Chondrocyte (in vitro differentiated cells): ENCODE measurements at regions not wholly inside any gene's neighbourhood (a gene's known extent, or its start where the extent isn't known, plus 50 kb on each side); places are given as distances from the start of the nearest gene placed in this dataset.

ENCODE experiments used
- DNase-seq: peaks from one replicate; pipeline ENCODE4 v3.0.0; 2021; ENCODE audit warnings: mixed read lengths, low spot score
- H3K27ac Mint-ChIP-seq: one replicate; pipeline ENCODE4 v1.8.0; 2021; ENCODE audit warnings: mild to moderate bottlenecking, moderate library complexity, mixed read lengths; ENCODE audit not compliant: unreplicated experiment
- H3K27me3 Mint-ChIP-seq: 2 replicates; pipeline ENCODE4 v1.8.0; 2021; ENCODE audit warnings: low read depth, mixed read lengths
- H3K36me3 Mint-ChIP-seq: 2 replicates; pipeline ENCODE4 v1.8.0; 2021; ENCODE audit warnings: low read depth, mixed read lengths
- H3K4me1 Mint-ChIP-seq: 2 replicates; pipeline ENCODE4 v1.8.0; 2021; ENCODE audit warnings: low read depth, mild to moderate bottlenecking, mixed read lengths
- H3K4me3 Mint-ChIP-seq: one replicate; pipeline ENCODE4 v1.8.0; 2021; ENCODE audit warnings: mild to moderate bottlenecking, moderate library complexity, mixed read lengths; ENCODE audit not compliant: unreplicated experiment
- H3K9me3 Mint-ChIP-seq: 2 replicates; pipeline ENCODE4 v1.8.0; 2021; ENCODE audit warnings: low read depth, mixed read lengths
- CTCF ChIP-seq: fragments of 200-600 bp; sonication (generic); IDR thresholded peaks from 2 replicates; pipeline ENCODE4 v1.5.0; 2021; ENCODE audit warnings: antibody characterized with exemption, mild to moderate bottlenecking, moderate library complexity

DNA sequence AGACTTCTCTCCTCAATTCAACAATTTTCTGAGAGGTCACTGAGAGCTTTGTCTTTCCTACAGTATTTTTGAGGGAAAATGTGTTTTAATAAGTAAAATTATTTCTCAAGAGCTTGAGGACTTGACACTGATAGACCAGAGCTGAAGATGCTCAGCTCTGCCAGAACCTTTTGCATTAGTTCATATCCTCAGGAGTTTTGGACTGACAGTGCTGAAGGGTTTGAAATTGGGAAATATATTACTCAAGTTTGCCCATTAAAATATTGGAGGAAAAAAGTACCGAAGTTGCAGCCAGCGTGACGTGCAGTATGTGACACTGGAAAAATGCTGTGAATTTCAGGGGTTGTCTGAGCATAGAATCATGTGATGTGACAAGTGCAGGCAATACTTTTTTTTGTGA, 346.6 kb upstream of the DPYD start:
- Mint-ChIP-seq H3K4me3 (no peak overlapping the region), H3K27ac (no peak overlapping the region), H3K36me3 (no peaks in the 10 kb centered on the region), H3K4me1 (peaks cover 19% of the 10 kb centered on the region), H3K9me3 (peaks cover 9% of the 10 kb centered on the region), H3K27me3 (no peaks in the 10 kb centered on the region)
- DNase-seq, result no peak
- TF ChIP-seq CTCF, result no peak

DNA sequence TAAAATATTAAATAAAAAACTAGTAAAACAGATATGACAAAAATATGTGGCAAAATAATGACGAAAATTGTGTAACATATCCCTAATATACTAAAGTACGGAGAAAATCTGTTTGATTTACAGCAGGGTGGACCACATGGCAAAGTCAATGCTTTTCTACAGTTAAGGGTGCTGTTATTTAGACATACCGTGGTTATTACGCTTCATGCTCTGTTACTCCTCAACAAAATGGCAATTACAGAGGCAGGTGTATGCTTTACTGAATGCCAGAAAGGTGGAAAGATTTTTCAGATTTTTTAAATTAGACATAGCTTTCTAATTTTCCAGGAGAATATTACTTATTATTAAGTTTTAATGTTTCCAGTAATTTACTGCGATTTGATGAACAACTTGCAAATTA, 343.9 kb upstream of the DPYD start:
- TF ChIP-seq CTCF, result no peak
- H3K36me3 Mint-ChIP-seq, result no peaks in the 10 kb centered on the region
- no peak for DNase-seq
- H3K4me3 Mint-ChIP-seq, result no peak overlapping the region
- H3K27me3 Mint-ChIP-seq, result no peaks in the 10 kb centered on the region
- H3K4me1 Mint-ChIP-seq, result peaks cover 19% of the 10 kb centered on the region
- H3K27ac Mint-ChIP-seq, result no peak overlapping the region
- no peaks in the 10 kb centered on the region for H3K9me3 Mint-ChIP-seq

- peak; percentile 17 for TF ChIP-seq CTCF
- H3K27ac Mint-ChIP-seq, result no peak overlapping the region
- H3K36me3 Mint-ChIP-seq, result peaks cover 2% of the 10 kb centered on the region
- H3K4me3 Mint-ChIP-seq, result no peak overlapping the region
- DNase-seq, result no peak
- H3K27me3 Mint-ChIP-seq, result no peaks in the 10 kb centered on the region
- peaks cover 15% of the 10 kb centered on the region for H3K4me1 Mint-ChIP-seq
- H3K9me3 Mint-ChIP-seq, result peaks cover 14% of the 10 kb centered on the region
These were observed 340.0 kb upstream of the DPYD start for GRCh38 chr1:98260839-98261238.

- Mint-ChIP-seq H3K27ac (no peak overlapping the region), H3K4me1 (peaks cover 11% of the 10 kb centered on the region), H3K27me3 (no peaks in the 10 kb centered on the region), H3K36me3 (peaks cover 2% of the 10 kb centered on the region), H3K9me3 (peaks cover 14% of the 10 kb centered on the region), H3K4me3 (no peak overlapping the region)
- TF ChIP-seq CTCF, result no peak
- no peak for DNase-seq
These were observed 339.6 kb upstream of the DPYD start for GRCh38 chr1:98260412-98260811.

DNA sequence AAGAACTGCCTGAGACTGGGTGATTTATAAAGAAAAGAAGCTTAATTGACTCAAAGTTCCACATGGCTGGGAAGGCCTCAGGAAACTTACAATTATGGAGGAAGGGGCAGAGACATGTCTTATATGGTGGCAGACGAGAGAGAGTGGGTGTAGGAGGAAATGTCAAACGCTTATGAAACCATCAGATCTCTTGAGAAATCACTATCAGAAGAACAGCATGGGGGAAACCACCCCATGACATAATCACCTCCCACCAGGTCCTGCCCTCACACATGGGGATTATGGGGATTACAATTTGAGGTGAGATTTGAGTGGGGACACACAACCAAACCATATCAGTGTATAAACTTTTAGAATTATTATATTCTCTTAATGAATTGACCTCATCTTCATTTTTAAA, 335.9 kb upstream of the DPYD start:
- peaks cover 2% of the 10 kb centered on the region for H3K36me3 Mint-ChIP-seq
- no peak overlapping the region for H3K27ac Mint-ChIP-seq
- peaks cover 14% of the 10 kb centered on the region for H3K9me3 Mint-ChIP-seq
- H3K4me1 Mint-ChIP-seq, result no peaks in the 10 kb centered on the region
- H3K27me3 Mint-ChIP-seq, result no peaks in the 10 kb centered on the region
- no peak overlapping the region for H3K4me3 Mint-ChIP-seq
- DNase-seq, result no peak
- TF ChIP-seq CTCF, result no peak
